Panc1 (cell line): ENCODE measurements at regions not wholly inside any gene's neighbourhood (a gene's known extent, or its start where the extent isn't known, plus 50 kb on each side); places are given as distances from the start of the nearest gene placed in this dataset.

Experiments used
- ATAC-seq: fragments of 200-7000 bp; cut with Tn5 transposase; 2 replicates; pipeline ENCODE4 v1.9.1; 2020; ENCODE audit warnings: mild to moderate bottlenecking, moderate library complexity
- BruUV-seq: library from RNA; stranded (reverse); fragments of 400-500 nt; replicated peaks from 2 replicates; lab custom pipeline; 2021; lab: Mats Ljungman, UMichigan
- CTCF ChIA-PET: fragments of 300-600 bp; sonication (Branson Sonifier 250); formaldehyde crosslinking; loops from one replicate; lab custom pipeline; 2022; ENCODE audit warnings: antibody characterized with exemption; lab: Charles Lee
- POLR2A ChIA-PET: fragments of 300-600 bp; sonication (Branson Sonifier 250); formaldehyde crosslinking; loops from one replicate; lab custom pipeline; 2022; ENCODE audit warnings: antibody characterized with exemption; lab: Charles Lee
- DNase-seq: peaks from one replicate; pipeline ENCODE4 v3.0.0-alpha.2; 2010; ENCODE audit warnings: low read depth, low spot score
- H3K27ac ChIP-seq: 2 replicates; pipeline ENCODE4 v1.5.1; 2011; ENCODE audit warnings: mild to moderate bottlenecking, low read length, inconsistent platforms
- H3K27me3 ChIP-seq: fragments of 200-500 bp; sonication (Bioruptor generic); 2 replicates; pipeline ENCODE4 v1.6.0; 2014; ENCODE audit warnings: low read length, inconsistent platforms; ENCODE audit not compliant: control insufficient read depth, insufficient read depth
- H3K36me3 ChIP-seq: fragments of 200-500 bp; sonication (Bioruptor generic); 2 replicates; pipeline ENCODE4 v1.5.1; 2014; ENCODE audit warnings: inconsistent platforms, mild to moderate bottlenecking, low read length, moderate library complexity; ENCODE audit not compliant: control insufficient read depth, insufficient read depth
- H3K4me1 ChIP-seq: 2 replicates; pipeline ENCODE4 v1.5.1; 2011; ENCODE audit warnings: inconsistent platforms, mild to moderate bottlenecking, low read length, moderate library complexity; ENCODE audit not compliant: control insufficient read depth, insufficient read depth
- H3K4me3 ChIP-seq, 2 experiments: 2 replicates each; pipeline ENCODE4 v1.5.1; 2011 to 2012; ENCODE audit warnings: low read depth in 2 of 2, low read length in 2 of 2, mild to moderate bottlenecking in 2 of 2, inconsistent platforms in 1 of 2, moderate library complexity in 1 of 2
- H3K9me3 ChIP-seq: fragments of 200-500 bp; sonication (Bioruptor generic); 2 replicates; pipeline ENCODE4 v1.5.1; 2014; ENCODE audit warnings: low read depth, mild to moderate bottlenecking, inconsistent platforms, low read length, moderate library complexity; ENCODE audit not compliant: control insufficient read depth, insufficient read depth
- POLR2AphosphoS5 ChIP-seq: IDR thresholded peaks from 2 replicates; pipeline ENCODE4 v1.6.1; 2012; ENCODE audit warnings: mild to moderate bottlenecking, low read depth, low read length, moderate library complexity
- SIN3A ChIP-seq: IDR thresholded peaks from 2 replicates; pipeline ENCODE4 v1.6.1; 2012; ENCODE audit warnings: low read depth, mild to moderate bottlenecking, low read length, moderate library complexity, borderline replicate concordance; ENCODE audit not compliant: insufficient read depth
- TCF7L2 ChIP-seq: IDR thresholded peaks from 2 replicates; pipeline ENCODE4 v1.6.1; 2011; ENCODE audit warnings: mild to moderate bottlenecking, low read depth, low read length, inconsistent platforms
- in situ Hi-C: cut with HindIII; loops from 2 replicates; pipeline ENCODE4 v1.10.0; 2016; ENCODE audit warnings: low sequenced_read_pairs, low pct_unique_long_range_greater_than_20kb
- intact Hi-C: fragments of 100-400 bp; cut with micrococcal nuclease; formaldehyde crosslinking; loops from one replicate; pipeline ENCODE4 v1.10.0; 2022; ENCODE audit not compliant: unreplicated experiment
- TF ChIP-seq, protein P1 (sequence below), 2 experiments: IDR thresholded peaks; 2 replicates each; pipeline ENCODE4 v1.6.1; 2011 to 2012; ENCODE audit warnings: low read depth in 2 of 2, control low read depth in 1 of 2, low read length in 1 of 2, mild to moderate bottlenecking in 1 of 2, moderate library complexity in 1 of 2; ENCODE audit not compliant: insufficient read depth in 1 of 2
- TF ChIP-seq, protein P2 (sequence below): fragments of 450-650 bp; IDR thresholded peaks from 2 replicates; pipeline ENCODE4 v1.5.1; 2017; ENCODE audit warnings: mild to moderate bottlenecking

DNA sequence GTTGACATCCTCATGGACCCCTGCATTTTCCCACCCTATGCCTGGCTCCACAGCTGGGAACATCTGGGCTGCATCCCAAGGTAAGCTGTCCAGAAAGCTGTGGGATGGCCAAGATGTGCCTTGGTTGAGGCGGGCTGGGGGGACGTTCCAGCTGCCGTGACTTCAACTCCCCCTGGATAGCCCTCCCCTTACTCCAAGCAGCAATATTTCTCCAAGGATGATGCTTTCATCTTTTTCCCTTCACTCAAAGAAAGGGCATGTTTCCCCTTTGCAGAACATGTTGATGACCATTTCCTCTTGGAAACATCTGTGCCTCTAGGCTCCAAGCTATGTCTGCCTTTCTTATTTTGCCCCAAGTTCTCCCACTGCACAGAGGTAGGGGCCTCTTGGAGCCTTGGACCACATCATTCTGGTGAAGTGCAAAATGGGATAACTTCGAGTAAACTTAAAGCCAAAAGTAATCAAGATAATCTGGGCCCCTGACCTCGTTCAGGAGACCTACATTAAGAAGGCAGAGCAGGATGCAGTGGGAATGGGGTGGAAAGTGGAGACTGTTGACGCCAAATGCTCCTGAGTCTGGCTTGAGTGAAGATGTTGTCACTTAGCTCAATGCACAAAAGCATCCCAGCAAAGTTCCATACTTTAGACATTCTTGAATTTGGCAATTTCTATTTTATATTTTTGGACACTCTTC, 175.2 kb downstream of the GAS1 start:
- no peaks in the 10 kb centered on the region for H3K9me3 ChIP-seq
- H3K27ac ChIP-seq, result no peak overlapping the region
- H3K36me3 ChIP-seq, result no peaks in the 10 kb centered on the region
- BruUV-seq, result no TSS peak
- ChIA-PET CTCF (no interaction called here), POLR2A (no interaction called here)
- DNase-seq (no peak), ATAC-seq (no peak)
- no peaks in the 10 kb centered on the region for H3K4me1 ChIP-seq
- in situ Hi-C loops, result no loop called here
- no peak overlapping the region for H3K4me3 ChIP-seq
- TF ChIP-seq, protein P1, sequence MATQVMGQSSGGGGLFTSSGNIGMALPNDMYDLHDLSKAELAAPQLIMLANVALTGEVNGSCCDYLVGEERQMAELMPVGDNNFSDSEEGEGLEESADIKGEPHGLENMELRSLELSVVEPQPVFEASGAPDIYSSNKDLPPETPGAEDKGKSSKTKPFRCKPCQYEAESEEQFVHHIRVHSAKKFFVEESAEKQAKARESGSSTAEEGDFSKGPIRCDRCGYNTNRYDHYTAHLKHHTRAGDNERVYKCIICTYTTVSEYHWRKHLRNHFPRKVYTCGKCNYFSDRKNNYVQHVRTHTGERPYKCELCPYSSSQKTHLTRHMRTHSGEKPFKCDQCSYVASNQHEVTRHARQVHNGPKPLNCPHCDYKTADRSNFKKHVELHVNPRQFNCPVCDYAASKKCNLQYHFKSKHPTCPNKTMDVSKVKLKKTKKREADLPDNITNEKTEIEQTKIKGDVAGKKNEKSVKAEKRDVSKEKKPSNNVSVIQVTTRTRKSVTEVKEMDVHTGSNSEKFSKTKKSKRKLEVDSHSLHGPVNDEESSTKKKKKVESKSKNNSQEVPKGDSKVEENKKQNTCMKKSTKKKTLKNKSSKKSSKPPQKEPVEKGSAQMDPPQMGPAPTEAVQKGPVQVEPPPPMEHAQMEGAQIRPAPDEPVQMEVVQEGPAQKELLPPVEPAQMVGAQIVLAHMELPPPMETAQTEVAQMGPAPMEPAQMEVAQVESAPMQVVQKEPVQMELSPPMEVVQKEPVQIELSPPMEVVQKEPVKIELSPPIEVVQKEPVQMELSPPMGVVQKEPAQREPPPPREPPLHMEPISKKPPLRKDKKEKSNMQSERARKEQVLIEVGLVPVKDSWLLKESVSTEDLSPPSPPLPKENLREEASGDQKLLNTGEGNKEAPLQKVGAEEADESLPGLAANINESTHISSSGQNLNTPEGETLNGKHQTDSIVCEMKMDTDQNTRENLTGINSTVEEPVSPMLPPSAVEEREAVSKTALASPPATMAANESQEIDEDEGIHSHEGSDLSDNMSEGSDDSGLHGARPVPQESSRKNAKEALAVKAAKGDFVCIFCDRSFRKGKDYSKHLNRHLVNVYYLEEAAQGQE (IDR thresholded peaks at IDR 0.05; ENCODE audit: insufficient read depth in 1 of 2, low read depth in 2 of 2, low read length in 1 of 2), result no peak
- TF ChIP-seq SIN3A, result no peak
- no peak for TF ChIP-seq POLR2AphosphoS5
- TF ChIP-seq TCF7L2, result no peak
- TF ChIP-seq, protein P2, sequence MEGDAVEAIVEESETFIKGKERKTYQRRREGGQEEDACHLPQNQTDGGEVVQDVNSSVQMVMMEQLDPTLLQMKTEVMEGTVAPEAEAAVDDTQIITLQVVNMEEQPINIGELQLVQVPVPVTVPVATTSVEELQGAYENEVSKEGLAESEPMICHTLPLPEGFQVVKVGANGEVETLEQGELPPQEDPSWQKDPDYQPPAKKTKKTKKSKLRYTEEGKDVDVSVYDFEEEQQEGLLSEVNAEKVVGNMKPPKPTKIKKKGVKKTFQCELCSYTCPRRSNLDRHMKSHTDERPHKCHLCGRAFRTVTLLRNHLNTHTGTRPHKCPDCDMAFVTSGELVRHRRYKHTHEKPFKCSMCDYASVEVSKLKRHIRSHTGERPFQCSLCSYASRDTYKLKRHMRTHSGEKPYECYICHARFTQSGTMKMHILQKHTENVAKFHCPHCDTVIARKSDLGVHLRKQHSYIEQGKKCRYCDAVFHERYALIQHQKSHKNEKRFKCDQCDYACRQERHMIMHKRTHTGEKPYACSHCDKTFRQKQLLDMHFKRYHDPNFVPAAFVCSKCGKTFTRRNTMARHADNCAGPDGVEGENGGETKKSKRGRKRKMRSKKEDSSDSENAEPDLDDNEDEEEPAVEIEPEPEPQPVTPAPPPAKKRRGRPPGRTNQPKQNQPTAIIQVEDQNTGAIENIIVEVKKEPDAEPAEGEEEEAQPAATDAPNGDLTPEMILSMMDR, result no peak
- H3K27me3 ChIP-seq, result no peaks in the 10 kb centered on the region
- intact Hi-C loops, result no loop called here

DNA sequence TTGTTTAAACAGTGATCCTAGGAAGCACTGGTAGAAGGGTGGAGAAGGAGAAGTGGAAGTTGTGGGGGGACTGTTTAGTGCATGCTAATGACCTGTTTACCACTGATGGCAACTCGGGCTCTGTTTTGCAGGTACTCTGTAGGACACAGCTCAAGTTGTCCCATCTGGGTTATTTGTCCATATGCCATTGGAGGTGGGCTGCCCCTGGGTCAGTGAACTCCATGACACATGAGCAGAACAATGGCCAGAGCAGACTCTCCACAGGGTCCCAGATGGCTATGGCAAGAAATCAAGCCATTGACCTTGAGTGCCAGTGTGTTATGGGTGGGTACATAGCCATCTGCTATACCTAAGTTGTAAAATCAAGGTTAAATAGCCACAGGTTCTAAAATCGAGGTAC, 175.9 kb downstream of the GAS1 start:
- in situ Hi-C loops, result no loop called here
- ChIA-PET POLR2A (no interaction called here), CTCF (interaction anchor here (0.5 kb wide), 1 partner anchor 176 kb away, joined by 5 read pairs; the partner anchor contains the start of gene GAS1)
- TF ChIP-seq, protein P1 (IDR thresholded peaks at IDR 0.05; ENCODE audit: insufficient read depth in 1 of 2, low read depth in 2 of 2, low read length in 1 of 2), result no peak
- TF ChIP-seq SIN3A, result no peak
- no peak for TF ChIP-seq POLR2AphosphoS5
- no peak for TF ChIP-seq TCF7L2
- no peak for DNase-seq
- Histone ChIP-seq H3K4me3 (no peak overlapping the region), H3K27me3 (no peaks in the 10 kb centered on the region), H3K9me3 (no peaks in the 10 kb centered on the region), H3K36me3 (no peaks in the 10 kb centered on the region), H3K4me1 (no peaks in the 10 kb centered on the region), H3K27ac (no peak overlapping the region)
- BruUV-seq, result no TSS peak
- ATAC-seq, result no peak
- intact Hi-C loops, result no loop called here
